ENCODE measurements at regions not wholly inside any gene's neighbourhood (a gene's known extent, or its start where the extent isn't known, plus 50 kb on each side); places are given as distances from the start of the nearest gene placed in this dataset.

GRCh38 chr4:128355305-128355704 is 67.7 kb upstream of the PGRMC2 start:
- no peak for DNase-seq (ENCODE audit: low spot score)

DNA sequence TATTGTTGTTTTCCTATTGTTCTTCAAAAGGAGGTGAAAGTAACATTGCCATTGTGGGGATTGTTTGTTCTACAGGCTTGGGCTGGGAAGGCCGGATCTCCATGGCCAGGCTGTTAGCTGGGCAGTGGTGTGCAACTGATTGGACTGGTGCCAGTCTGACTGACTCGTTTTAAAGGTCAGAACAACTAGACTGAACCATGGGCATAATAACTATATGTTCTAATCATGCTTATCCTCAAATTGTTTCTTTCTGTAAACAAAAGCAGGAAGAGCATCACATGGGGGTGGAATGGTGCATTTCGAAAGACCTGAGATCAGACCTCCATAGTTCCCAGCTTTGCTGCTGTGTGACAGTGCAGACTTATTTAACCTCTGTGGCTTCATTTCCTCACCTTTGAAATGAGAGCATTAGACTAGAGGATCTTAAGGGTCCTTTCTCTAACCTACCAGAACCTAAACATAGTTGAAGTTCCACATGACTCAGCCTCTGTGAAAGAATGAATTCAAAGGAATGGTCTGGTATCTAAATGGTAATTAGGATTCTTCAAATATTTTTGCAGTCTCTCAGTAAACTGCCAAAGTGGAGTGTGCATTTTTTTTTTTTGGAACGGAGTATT is 66.7 kb upstream of the PGRMC2 start:
- peak; percentile 18 for DNase-seq (ENCODE audit: low spot score)

DNA sequence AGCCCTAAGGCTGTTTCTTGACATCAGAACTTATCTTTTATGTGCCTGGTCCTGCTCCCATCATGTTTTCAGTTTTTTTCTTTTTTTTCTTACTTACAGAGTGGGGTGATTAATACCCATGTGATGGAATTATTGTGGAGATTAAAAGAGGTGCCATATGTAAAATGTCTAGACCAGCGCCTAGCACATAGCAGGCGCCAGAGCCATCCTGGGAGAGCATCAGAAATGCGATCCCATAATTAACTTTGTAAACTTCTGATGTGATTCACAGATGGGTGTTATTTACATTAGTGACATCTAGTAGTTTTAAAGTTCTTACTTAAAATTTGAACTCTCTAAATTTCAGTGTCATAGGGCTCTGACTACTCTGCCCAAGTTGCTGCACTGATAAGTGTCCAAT is 66.2 kb upstream of the PGRMC2 start:
- no peak for DNase-seq (ENCODE audit: low spot score)

DNA sequence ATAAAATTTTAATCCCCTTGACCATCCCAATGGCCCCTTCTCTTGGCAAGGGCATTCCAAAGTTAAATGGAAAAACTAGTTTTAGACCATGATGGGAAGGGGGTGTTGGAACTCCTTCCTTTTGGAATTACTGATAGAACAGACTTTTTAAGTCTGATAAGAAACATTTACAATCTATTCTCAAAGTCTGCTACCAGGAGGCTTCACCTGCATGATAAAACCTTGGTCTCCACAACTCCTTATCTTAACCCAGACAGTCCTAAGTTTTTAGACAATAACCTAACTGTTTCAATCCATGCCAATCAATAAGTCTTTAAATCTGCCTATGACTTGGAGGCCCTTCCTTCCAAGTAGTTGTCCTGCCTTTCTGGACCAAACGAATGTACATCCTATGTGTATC is 63.9 kb upstream of the PGRMC2 start:
- no peak for DNase-seq (ENCODE audit: low spot score)

DNA sequence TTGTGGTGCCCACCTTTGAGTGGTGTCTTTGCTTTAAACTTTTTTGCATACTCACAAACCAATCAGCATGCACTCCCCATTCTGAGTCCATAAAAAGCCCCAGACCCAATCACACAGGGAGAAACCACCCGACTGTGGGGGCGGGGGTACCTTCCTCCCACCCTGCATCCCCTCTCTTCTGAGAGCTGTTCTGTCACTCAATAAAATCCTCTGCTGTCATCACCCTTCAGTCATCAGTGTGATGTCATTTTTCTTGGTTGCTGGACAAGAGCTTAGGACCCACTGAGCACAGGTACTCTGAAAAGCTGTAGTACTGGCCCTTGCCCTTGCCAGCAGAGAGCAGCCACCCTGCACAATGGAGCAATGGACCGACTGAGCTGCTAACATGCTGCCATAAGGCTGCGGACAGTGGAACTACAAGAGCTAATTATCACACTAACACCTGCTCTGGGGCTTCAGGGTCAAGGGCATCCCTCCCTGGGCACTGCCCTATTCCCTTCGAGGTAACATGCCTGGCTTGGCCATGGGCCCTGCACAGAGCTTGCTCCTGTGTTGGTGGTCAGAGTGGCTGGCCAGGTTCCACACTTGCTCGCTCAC is 62.9 kb upstream of the PGRMC2 start:
- DNase-seq (ENCODE audit: low spot score), result no peak

GRCh38 chr4:128349921-128350320 is 62.3 kb upstream of the PGRMC2 start:
- no peak for DNase-seq (ENCODE audit: low spot score)

DNA sequence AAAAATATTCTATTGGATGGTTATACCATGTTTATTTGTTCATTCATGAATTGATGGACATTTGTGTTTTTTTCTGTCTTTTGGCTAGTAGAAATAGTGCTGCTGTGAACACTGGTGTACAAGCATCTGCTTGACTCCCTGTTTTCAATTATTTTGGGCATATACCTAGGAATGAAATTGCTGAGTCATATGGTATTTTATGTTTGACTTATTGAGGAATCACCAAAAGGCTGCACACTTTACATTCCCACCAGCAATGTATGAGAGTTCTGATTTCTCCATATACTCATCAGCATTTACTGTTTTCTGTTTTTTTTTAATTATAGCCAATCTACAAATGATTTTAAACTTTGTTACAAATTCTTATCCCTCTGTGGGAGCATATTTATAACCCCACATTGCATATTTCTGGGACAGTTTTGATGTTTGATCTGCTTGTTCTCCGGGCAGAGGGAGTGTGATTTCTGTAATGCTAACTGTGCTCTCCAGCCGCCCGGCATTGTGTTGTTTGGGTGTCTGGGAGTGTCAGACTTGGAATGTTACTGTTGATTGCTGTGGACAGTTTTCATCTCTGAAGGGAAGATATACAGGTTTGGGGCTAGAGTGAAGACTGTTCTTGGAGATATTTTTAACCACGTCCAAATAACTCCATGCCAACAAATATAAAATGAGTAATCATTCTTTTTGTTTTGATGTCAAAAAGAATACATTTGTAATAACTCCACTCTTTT is 60.5 kb upstream of the PGRMC2 start:
- no peak for DNase-seq (ENCODE audit: low spot score)

GRCh38 chr4:128347175-128347868 is 59.7 kb upstream of the PGRMC2 start:
- no peak for DNase-seq (ENCODE audit: low spot score)

GRCh38 chr4:128346054-128346716 is 58.6 kb upstream of the PGRMC2 start:
- DNase-seq (ENCODE audit: low spot score), result no peak

DNA sequence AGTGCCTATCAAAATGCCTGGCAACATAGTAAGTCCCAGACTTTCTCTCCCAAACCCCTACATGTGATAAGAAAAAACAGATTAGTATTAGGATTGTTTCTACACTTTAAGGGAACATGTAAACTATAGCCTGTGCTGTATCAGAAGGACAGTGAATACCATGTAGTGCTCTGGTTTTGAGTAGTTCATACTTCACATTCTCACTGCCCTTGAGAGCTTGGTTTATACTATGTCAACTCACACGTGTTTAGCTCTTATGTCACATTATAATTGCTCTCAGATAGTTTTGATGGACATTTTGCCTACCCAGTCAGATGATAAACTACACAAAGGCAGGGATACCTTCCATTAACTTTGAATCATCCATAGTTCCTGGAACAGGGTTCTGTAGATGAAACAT is 58.0 kb upstream of the PGRMC2 start:
- no peak for DNase-seq (ENCODE audit: low spot score)

DNA sequence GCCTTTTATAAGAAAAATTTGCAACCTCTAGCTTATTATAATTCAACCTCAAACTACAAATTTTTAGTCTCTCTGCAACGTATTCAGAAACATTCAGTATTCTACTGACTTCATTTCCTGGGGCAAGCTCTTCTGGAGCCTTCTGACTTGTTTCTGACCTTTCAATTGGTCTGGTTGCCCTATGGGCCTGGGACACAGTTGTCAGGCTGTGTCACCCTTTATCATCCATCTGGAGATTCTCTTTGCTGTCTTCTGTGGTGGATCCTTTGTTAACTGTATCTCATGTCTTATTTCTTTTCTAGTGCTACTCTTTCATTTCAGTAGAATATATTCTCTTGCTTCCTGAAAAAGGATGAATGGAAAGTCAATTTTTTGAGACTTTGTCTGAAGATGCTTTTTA is 55.1 kb upstream of the PGRMC2 start:
- DNase-seq (ENCODE audit: low spot score), result no peak

DNA sequence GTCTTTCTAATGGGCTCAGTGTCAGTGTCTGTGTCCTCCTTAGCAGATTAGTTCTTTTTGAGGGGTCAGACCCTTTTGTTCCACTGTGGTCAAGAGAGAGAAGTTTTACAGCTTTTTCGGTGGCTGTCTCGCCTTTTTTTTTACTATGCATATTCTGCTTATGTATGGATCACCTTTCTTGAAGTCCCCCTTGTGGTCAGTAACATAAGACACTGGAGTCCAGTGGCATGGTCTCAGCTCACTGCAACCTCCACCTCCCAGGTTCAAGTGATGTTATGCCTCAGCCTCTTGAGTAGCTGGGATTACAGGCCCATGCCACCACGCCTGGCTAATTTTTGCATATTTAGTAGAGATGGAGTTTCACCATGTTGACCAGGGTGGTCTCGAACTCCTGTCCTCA is 54.0 kb upstream of the PGRMC2 start:
- peak; percentile 5 for DNase-seq (ENCODE audit: low spot score)

DNA sequence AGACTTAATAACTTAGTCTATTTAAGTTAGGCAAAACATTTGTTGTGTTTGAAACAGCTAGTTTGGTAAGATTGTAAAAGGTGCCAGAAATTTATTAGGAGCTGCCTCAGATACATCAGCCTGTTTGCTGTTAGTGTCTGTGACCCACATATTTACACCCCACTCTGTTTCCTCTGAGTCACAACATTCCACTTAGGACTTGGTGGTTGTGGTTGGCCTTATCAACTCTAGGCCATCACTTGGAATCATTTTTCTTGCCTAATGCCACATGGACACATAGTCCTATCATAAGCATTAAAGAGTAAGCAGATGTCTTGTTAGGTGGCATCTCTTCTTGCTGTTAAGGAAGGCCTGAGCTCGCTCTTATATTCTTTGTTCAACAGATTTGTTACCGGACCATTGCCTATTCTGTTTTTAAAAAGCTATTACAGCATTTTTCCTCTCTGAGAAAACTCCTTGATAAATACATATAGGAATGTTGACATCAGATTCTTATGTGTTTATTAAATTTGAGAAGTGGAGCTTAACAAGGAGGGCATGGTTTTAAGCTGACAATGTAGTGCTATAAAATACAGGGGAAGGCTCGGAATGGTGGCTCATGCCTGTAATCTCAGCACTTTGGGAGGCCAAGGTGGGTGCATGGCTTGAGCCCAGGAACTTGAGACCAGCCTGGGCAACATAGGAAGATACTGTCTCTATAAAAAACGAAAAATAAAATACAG is 51.2 kb upstream of the PGRMC2 start:
- no peak for DNase-seq (ENCODE audit: low spot score)

- DNase-seq (ENCODE audit: low spot score), result no peak
Observed at GRCh38 chr4:128337863-128338262, 50.2 kb upstream of the PGRMC2 start.
